Karpas-422 (cell line): ENCODE measurements at regions not wholly inside any gene's neighbourhood (a gene's known extent, or its start where the extent isn't known, plus 50 kb on each side); places are given as distances from the start of the nearest gene placed in this dataset.
A peak's percentile ranks its signal among the peaks of the same experiment; 100 is the strongest.

Experiments used
- DNase-seq: peaks from one replicate; pipeline ENCODE4 v3.0.0-alpha.2; 2015
- H2AFZ ChIP-seq: fragments of 200-600 bp; sonication (generic); 2 replicates; pipeline ENCODE4 v1.6.1; 2014; ENCODE audit warnings: antibody characterized with exemption, low read length, mixed read lengths
- H3K27ac ChIP-seq: fragments of 200-600 bp; sonication (generic); 2 replicates; pipeline ENCODE4 v1.5.1; 2014; ENCODE audit warnings: mild to moderate bottlenecking, low read length, moderate library complexity
- H3K27me3 ChIP-seq: fragments of 200-600 bp; sonication (generic); 2 replicates; pipeline ENCODE4 v1.6.1; 2014; ENCODE audit warnings: low read length, mixed read lengths
- H3K36me3 ChIP-seq: fragments of 200-600 bp; sonication (generic); 2 replicates; pipeline ENCODE4 v1.6.1; 2014; ENCODE audit warnings: low read length, mixed read lengths; ENCODE audit not compliant: insufficient read depth
- H3K4me1 ChIP-seq: fragments of 200-600 bp; sonication (generic); 2 replicates; pipeline ENCODE4 v1.6.1; 2014; ENCODE audit warnings: mild to moderate bottlenecking, low read length, mixed read lengths
- H3K4me2 ChIP-seq: fragments of 200-600 bp; sonication (generic); 2 replicates; pipeline ENCODE4 v1.6.1; 2014; ENCODE audit warnings: low read length, low read depth, mild to moderate bottlenecking; ENCODE audit not compliant: poor library complexity, severe bottlenecking
- H3K4me3 ChIP-seq: fragments of 200-600 bp; sonication (generic); 2 replicates; pipeline ENCODE4 v1.5.1; 2014; ENCODE audit warnings: mild to moderate bottlenecking, antibody characterized with exemption, low read length, mixed read lengths
- H3K79me2 ChIP-seq: fragments of 200-600 bp; sonication (generic); 2 replicates; pipeline ENCODE4 v1.6.1; 2014; ENCODE audit warnings: mild to moderate bottlenecking, low read length, mixed read lengths
- H3K9ac ChIP-seq: fragments of 200-600 bp; sonication (generic); 2 replicates; pipeline ENCODE4 v1.6.0; 2014; ENCODE audit warnings: low read length
- H3K9me2 ChIP-seq: fragments of 200-600 bp; sonication (generic), shearing (Covaris generic); replicated peaks from 2 replicates; pipeline ENCODE4 v1.6.0; 2014; ENCODE audit warnings: mild to moderate bottlenecking, low read length, moderate library complexity; ENCODE audit not compliant: insufficient read depth
- H3K9me3 ChIP-seq: fragments of 300-700, 200-600 bp; sonication (generic); 2 replicates; pipeline ENCODE4 v1.6.1; 2014; ENCODE audit warnings: low read length, mixed read lengths
- H4K20me1 ChIP-seq: fragments of 200-600 bp; sonication (generic); 2 replicates; pipeline ENCODE4 v1.6.1; 2014; ENCODE audit warnings: mild to moderate bottlenecking, antibody characterized with exemption, low read length, low read depth; ENCODE audit not compliant: insufficient read depth

GRCh38 chr3:8246070-8246469, 255.6 kb upstream of the LMCD1 start:
- Histone ChIP-seq H3K9ac (no peak overlapping the region), H3K4me1 (no peaks in the 10 kb centered on the region), H3K27ac (no peak overlapping the region)

GRCh38 chr3:8253201-8253600, 248.4 kb upstream of the LMCD1 start:
- Histone ChIP-seq H2AFZ (no peak overlapping the region), H3K9me3 (no peaks in the 10 kb centered on the region), H3K9me2 (no peaks in the 10 kb centered on the region), H3K27me3 (no peaks in the 10 kb centered on the region), H3K4me2 (no peak overlapping the region), H3K27ac (no peak overlapping the region), H3K36me3 (no peaks in the 10 kb centered on the region), H3K79me2 (no peaks in the 10 kb centered on the region), H3K4me3 (no peak overlapping the region), H3K9ac (no peak overlapping the region), H3K4me1 (no peaks in the 10 kb centered on the region), H4K20me1 (no peaks in the 10 kb centered on the region)
- no peak for DNase-seq

More at GRCh38 chr3:8246070-8246469, 255.6 kb upstream of the LMCD1 start:
- no peaks in the 10 kb centered on the region for H3K36me3 ChIP-seq
- H4K20me1 ChIP-seq = no peaks in the 10 kb centered on the region
- H3K4me3 ChIP-seq = no peak overlapping the region
- no peaks in the 10 kb centered on the region for H3K27me3 ChIP-seq
- no peaks in the 10 kb centered on the region for H3K9me3 ChIP-seq
- no peak for DNase-seq
- no peak overlapping the region for H3K4me2 ChIP-seq
- no peak overlapping the region for H2AFZ ChIP-seq
- H3K9me2 ChIP-seq = no peaks in the 10 kb centered on the region
- no peaks in the 10 kb centered on the region for H3K79me2 ChIP-seq

DNA sequence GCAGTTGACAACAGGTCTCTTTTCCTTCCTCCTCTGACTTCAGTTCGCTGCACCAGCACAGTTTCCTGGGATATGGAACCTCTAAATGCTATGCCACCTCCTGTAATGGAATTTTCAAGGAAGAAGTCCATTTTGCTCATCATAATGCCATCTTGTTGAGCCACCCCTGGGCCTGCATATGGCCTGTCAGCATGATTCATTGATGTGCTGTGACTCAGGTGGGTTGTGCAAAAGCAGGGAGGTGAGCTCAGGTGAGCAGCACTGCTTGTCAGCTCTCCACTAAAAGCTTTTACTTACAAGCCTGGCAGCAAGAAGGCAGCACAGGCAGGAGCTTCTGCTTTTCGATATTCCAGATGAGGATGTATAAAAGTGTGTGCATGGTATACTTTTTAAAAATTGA, 247.1 kb upstream of the LMCD1 start:
- H3K79me2 ChIP-seq = no peaks in the 10 kb centered on the region
- H3K27me3 ChIP-seq = no peaks in the 10 kb centered on the region
- H3K36me3 ChIP-seq = no peaks in the 10 kb centered on the region
- H3K4me1 ChIP-seq = no peaks in the 10 kb centered on the region
- H3K27ac ChIP-seq = no peak overlapping the region
- H4K20me1 ChIP-seq = no peaks in the 10 kb centered on the region
- no peaks in the 10 kb centered on the region for H3K9me2 ChIP-seq
- no peak overlapping the region for H3K9ac ChIP-seq
- H2AFZ ChIP-seq = no peak overlapping the region
- H3K9me3 ChIP-seq = no peaks in the 10 kb centered on the region
- no peak for DNase-seq
- no peak overlapping the region for H3K4me3 ChIP-seq
- H3K4me2 ChIP-seq = no peak overlapping the region

DNA sequence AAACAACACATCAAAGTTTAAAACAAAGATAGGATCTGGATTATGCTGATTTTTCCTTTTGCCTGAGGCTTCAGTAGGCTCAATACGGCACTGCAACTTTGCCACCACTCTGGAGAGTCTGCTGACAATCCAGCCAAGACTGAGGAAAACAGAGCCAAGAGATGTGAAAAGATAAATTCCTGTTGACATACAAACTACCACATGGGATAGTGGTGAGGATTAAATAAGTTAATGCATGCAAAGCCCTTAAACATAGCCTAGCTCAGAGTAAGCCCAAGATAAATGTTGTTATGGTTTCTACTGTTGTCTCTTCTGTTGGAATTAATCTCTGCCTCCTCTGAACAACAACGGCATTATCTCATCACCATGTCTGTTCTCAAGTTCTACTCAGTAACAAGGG, 245.9 kb upstream of the LMCD1 start:
- no peaks in the 10 kb centered on the region for H4K20me1 ChIP-seq
- DNase-seq = no peak
- no peak overlapping the region for H3K4me3 ChIP-seq
- no peak overlapping the region for H3K27ac ChIP-seq
- no peaks in the 10 kb centered on the region for H3K4me1 ChIP-seq
- no peaks in the 10 kb centered on the region for H3K36me3 ChIP-seq
- no peak overlapping the region for H2AFZ ChIP-seq
- H3K9me2 ChIP-seq = no peaks in the 10 kb centered on the region
- H3K9ac ChIP-seq = no peak overlapping the region
- H3K27me3 ChIP-seq = no peaks in the 10 kb centered on the region
- no peaks in the 10 kb centered on the region for H3K9me3 ChIP-seq
- H3K79me2 ChIP-seq = no peaks in the 10 kb centered on the region
- no peak overlapping the region for H3K4me2 ChIP-seq

DNA sequence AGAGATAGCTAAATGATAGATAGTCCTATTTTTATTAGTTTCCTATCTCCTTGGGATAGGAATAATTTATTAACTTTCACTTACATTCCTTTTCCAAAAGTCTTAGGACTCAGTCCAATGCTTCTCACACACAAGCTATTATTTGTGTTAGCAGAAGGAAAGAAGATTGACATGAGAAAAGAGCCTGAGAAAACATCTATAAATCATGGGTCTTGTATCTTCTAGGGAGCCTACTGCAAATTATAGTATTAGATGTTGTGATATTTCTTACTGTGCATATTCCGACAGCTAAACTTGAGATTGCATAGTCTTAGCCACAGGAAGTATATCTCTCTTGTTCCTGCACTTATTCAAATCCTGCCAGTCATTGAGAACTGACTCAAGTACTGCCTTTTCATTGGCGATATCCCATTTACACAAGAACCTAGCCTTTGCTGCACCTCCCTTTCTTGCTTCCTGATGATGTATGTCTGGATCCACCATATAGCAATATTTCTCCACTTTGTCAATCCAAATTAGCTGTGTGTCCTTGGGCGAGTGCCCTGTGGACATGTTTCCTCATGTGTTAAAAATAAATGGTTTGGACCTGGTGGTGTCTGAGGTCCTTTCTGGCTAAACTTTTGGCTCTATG, 245.1 kb upstream of the LMCD1 start:
- no peaks in the 10 kb centered on the region for H3K79me2 ChIP-seq
- no peaks in the 10 kb centered on the region for H3K9me3 ChIP-seq
- no peaks in the 10 kb centered on the region for H3K4me1 ChIP-seq
- no peaks in the 10 kb centered on the region for H3K27me3 ChIP-seq
- H3K4me3 ChIP-seq = no peak overlapping the region
- H3K36me3 ChIP-seq = no peaks in the 10 kb centered on the region
- no peak overlapping the region for H3K27ac ChIP-seq
- no peak overlapping the region for H3K9ac ChIP-seq
- H3K4me2 ChIP-seq = no peak overlapping the region
- no peak overlapping the region for H2AFZ ChIP-seq
- no peaks in the 10 kb centered on the region for H4K20me1 ChIP-seq
- H3K9me2 ChIP-seq = no peaks in the 10 kb centered on the region
- DNase-seq = no peak

DNA sequence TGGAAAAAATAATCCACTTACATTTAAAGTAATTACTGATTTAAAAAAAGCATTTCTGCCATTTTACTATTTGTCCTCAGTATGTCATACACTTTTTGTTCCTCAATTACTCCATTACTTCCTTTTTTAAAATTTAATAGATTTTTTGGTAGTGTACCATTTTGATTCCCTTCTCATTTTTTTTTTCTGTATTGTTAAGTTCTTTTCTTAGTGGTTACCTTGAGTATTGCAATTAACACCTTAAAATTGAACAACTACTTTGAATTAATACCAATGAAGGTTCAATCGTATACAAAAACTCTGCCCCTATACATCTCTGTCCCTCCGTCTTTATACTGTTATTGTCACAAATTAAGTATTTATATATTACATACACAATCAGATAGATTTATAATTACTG, 240.6 kb upstream of the LMCD1 start:
- no peaks in the 10 kb centered on the region for H3K36me3 ChIP-seq
- H2AFZ ChIP-seq = no peak overlapping the region
- no peaks in the 10 kb centered on the region for H3K4me1 ChIP-seq
- no peaks in the 10 kb centered on the region for H3K27me3 ChIP-seq
- no peaks in the 10 kb centered on the region for H4K20me1 ChIP-seq
- H3K9ac ChIP-seq = no peak overlapping the region
- no peak overlapping the region for H3K4me2 ChIP-seq
- H3K9me3 ChIP-seq = no peaks in the 10 kb centered on the region
- no peaks in the 10 kb centered on the region for H3K79me2 ChIP-seq
- no peak overlapping the region for H3K4me3 ChIP-seq
- no peak overlapping the region for H3K27ac ChIP-seq
- H3K9me2 ChIP-seq = no peaks in the 10 kb centered on the region
- DNase-seq = no peak

GRCh38 chr3:8266730-8267131, 234.9 kb upstream of the LMCD1 start:
- Histone ChIP-seq H3K79me2 (no peaks in the 10 kb centered on the region), H3K9me2 (no peaks in the 10 kb centered on the region), H3K36me3 (no peaks in the 10 kb centered on the region), H3K4me3 (no peak overlapping the region), H3K27me3 (no peaks in the 10 kb centered on the region), H2AFZ (no peak overlapping the region), H4K20me1 (no peaks in the 10 kb centered on the region), H3K9ac (no peak overlapping the region), H3K27ac (no peak overlapping the region), H3K4me2 (no peak overlapping the region), H3K4me1 (peaks cover 5% of the 10 kb centered on the region), H3K9me3 (no peaks in the 10 kb centered on the region)
- peak; percentile 53 for DNase-seq

DNA sequence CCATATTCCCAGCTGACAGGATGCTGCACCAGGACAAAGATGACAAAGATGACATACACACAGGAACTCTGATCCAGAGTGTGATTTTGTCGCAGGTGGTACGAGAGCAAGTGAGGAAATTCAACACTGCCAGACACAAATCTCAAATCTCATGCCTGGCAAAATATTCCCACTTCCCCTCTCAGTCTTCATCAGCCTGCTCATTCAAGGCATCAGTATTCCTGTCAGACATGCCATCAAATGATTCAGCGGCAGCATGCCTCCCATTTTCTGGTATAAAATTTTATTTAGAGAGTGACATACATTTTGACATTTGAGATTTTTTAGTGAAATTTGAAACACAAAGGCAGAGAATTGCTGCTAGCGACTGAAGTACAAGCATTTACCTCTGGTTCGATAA, 228.1 kb upstream of the LMCD1 start:
- Histone ChIP-seq H3K9ac (no peak overlapping the region), H3K4me2 (no peak overlapping the region), H4K20me1 (no peaks in the 10 kb centered on the region), H3K27ac (no peak overlapping the region), H3K4me1 (no peaks in the 10 kb centered on the region), H2AFZ (no peak overlapping the region), H3K36me3 (no peaks in the 10 kb centered on the region), H3K9me3 (no peaks in the 10 kb centered on the region), H3K27me3 (no peaks in the 10 kb centered on the region), H3K4me3 (no peak overlapping the region), H3K79me2 (no peaks in the 10 kb centered on the region), H3K9me2 (no peaks in the 10 kb centered on the region)
- no peak for DNase-seq

GRCh38 chr3:8276056-8276455, 225.6 kb upstream of the LMCD1 start:
- Histone ChIP-seq H3K79me2 (no peaks in the 10 kb centered on the region), H4K20me1 (no peaks in the 10 kb centered on the region), H3K36me3 (no peaks in the 10 kb centered on the region), H3K4me1 (no peaks in the 10 kb centered on the region), H3K9me2 (no peaks in the 10 kb centered on the region), H3K27me3 (no peaks in the 10 kb centered on the region), H3K9ac (no peak overlapping the region), H3K4me3 (no peak overlapping the region), H3K27ac (no peak overlapping the region), H3K4me2 (no peak overlapping the region), H2AFZ (no peak overlapping the region), H3K9me3 (no peaks in the 10 kb centered on the region)
- DNase-seq = no peak
